Loucy (cell line): ENCODE measurements at regions not wholly inside any gene's neighbourhood (a gene's known extent, or its start where the extent isn't known, plus 50 kb on each side); places are given as distances from the start of the nearest gene placed in this dataset.

Experiments used
- H2AFZ ChIP-seq: fragments of 200-600 bp; sonication (generic); 2 replicates; pipeline ENCODE4 v1.6.0; 2016; ENCODE audit warnings: antibody characterized with exemption, mild to moderate bottlenecking, low read length, moderate library complexity
- H3F3A ChIP-seq: fragments of 200-600 bp; 2 replicates; pipeline ENCODE4 v1.6.0; 2016; ENCODE audit warnings: antibody characterized with exemption, low read depth, mild to moderate bottlenecking
- H3K27me3 ChIP-seq: fragments of 200-600 bp; sonication (generic); 2 replicates; pipeline ENCODE4 v1.6.1; 2014; ENCODE audit warnings: low read length, mild to moderate bottlenecking; ENCODE audit not compliant: insufficient read depth, poor library complexity, severe bottlenecking
- H3K36me3 ChIP-seq: fragments of 200-600 bp; sonication (generic); 2 replicates; pipeline ENCODE4 v1.6.1; 2016; ENCODE audit warnings: low read length; ENCODE audit not compliant: insufficient read depth
- H3K4me1 ChIP-seq: fragments of 200-600 bp; sonication (generic); 2 replicates; pipeline ENCODE4 v1.5.1; 2014; ENCODE audit warnings: low read length, mild to moderate bottlenecking; ENCODE audit not compliant: insufficient read depth, poor library complexity, severe bottlenecking
- H3K4me2 ChIP-seq: fragments of 200-600 bp; sonication (generic); 2 replicates; pipeline ENCODE4 v1.6.0; 2014; ENCODE audit warnings: antibody characterized with exemption, low read length, low read depth, mild to moderate bottlenecking; ENCODE audit not compliant: poor library complexity, severe bottlenecking
- H3K4me3 ChIP-seq: fragments of 200-600 bp; sonication (generic); 2 replicates; pipeline ENCODE4 v1.5.1; 2014; ENCODE audit warnings: low read length, mild to moderate bottlenecking, mixed read lengths; ENCODE audit not compliant: poor library complexity, severe bottlenecking
- H3K79me2 ChIP-seq: fragments of 200-600 bp; sonication (generic); 2 replicates; pipeline ENCODE4 v1.6.1; 2014; ENCODE audit warnings: low read length; ENCODE audit not compliant: insufficient read depth
- H3K9ac ChIP-seq: fragments of 200-600 bp; sonication (generic); 2 replicates; pipeline ENCODE4 v1.6.0; 2014; ENCODE audit warnings: mild to moderate bottlenecking, low read depth, low read length, moderate library complexity; ENCODE audit not compliant: poor library complexity, severe bottlenecking
- H3K9me2 ChIP-seq: fragments of 200-600 bp; sonication (generic); replicated peaks from 2 replicates; pipeline ENCODE4 v1.6.1; 2016; ENCODE audit warnings: low read depth, low read length, mixed read lengths
- H3K9me3 ChIP-seq: fragments of 200-600 bp; sonication (generic); 2 replicates; pipeline ENCODE4 v1.6.1; 2014; ENCODE audit warnings: mild to moderate bottlenecking, antibody characterized with exemption, low read length, low read depth; ENCODE audit not compliant: insufficient read depth
- H4K20me1 ChIP-seq: fragments of 200-600 bp; sonication (generic); 2 replicates; pipeline ENCODE4 v1.6.0; 2014; ENCODE audit warnings: antibody characterized with exemption, low read length, mild to moderate bottlenecking; ENCODE audit not compliant: insufficient read depth, poor library complexity, severe bottlenecking
- CTCF ChIP-seq: fragments of 200-600 bp; sonication (generic); conservative IDR thresholded peaks from 2 replicates; pipeline ENCODE4 v1.5.1; 2014; ENCODE audit warnings: mild to moderate bottlenecking, antibody characterized with exemption, low read length
- EZH2phosphoT487 ChIP-seq: fragments of 200-600 bp; IDR thresholded peaks from 2 replicates; pipeline ENCODE4 v1.6.1; 2018; ENCODE audit warnings: antibody characterized with exemption, mild to moderate bottlenecking, moderate library complexity, borderline replicate concordance

- Histone ChIP-seq H3K79me2 (no peaks in the 10 kb centered on the region), H2AFZ (no peak overlapping the region), H3K27me3 (no peaks in the 10 kb centered on the region), H3K9me2 (no peaks in the 10 kb centered on the region), H4K20me1 (no peaks in the 10 kb centered on the region), H3K9me3 (no peaks in the 10 kb centered on the region), H3K4me3 (no peak overlapping the region), H3K9ac (no peak overlapping the region), H3K4me1 (no peaks in the 10 kb centered on the region), H3K36me3 (no peaks in the 10 kb centered on the region), H3F3A (no peaks in the 10 kb centered on the region), H3K4me2 (no peak overlapping the region)
- TF ChIP-seq CTCF (no peak), EZH2phosphoT487 (no peak)
Measured at GRCh38 chr3:18670759-18671158, 245.6 kb upstream of the SATB1 start.

GRCh38 chr3:18669374-18669773 is 244.2 kb upstream of the SATB1 start:
- no peaks in the 10 kb centered on the region for H3K9me3 ChIP-seq
- H2AFZ ChIP-seq, result no peak overlapping the region
- H3K79me2 ChIP-seq, result no peaks in the 10 kb centered on the region
- no peaks in the 10 kb centered on the region for H3K9me2 ChIP-seq
- no peaks in the 10 kb centered on the region for H3K4me1 ChIP-seq
- no peak for TF ChIP-seq EZH2phosphoT487
- TF ChIP-seq CTCF, result no peak
- H3F3A ChIP-seq, result no peaks in the 10 kb centered on the region
- H3K9ac ChIP-seq, result no peak overlapping the region
- no peaks in the 10 kb centered on the region for H4K20me1 ChIP-seq
- no peak overlapping the region for H3K4me3 ChIP-seq
- H3K27me3 ChIP-seq, result no peaks in the 10 kb centered on the region
- H3K36me3 ChIP-seq, result no peaks in the 10 kb centered on the region
- H3K4me2 ChIP-seq, result no peak overlapping the region

- Histone ChIP-seq H3K9ac (no peak overlapping the region), H3K4me3 (no peak overlapping the region), H2AFZ (no peak overlapping the region), H3K27me3 (no peaks in the 10 kb centered on the region), H3K9me2 (no peaks in the 10 kb centered on the region), H3K79me2 (no peaks in the 10 kb centered on the region), H3F3A (no peaks in the 10 kb centered on the region), H3K4me1 (no peaks in the 10 kb centered on the region), H3K36me3 (no peaks in the 10 kb centered on the region), H3K9me3 (no peaks in the 10 kb centered on the region), H4K20me1 (no peaks in the 10 kb centered on the region), H3K4me2 (no peak overlapping the region)
- TF ChIP-seq CTCF, result no peak
- no peak for TF ChIP-seq EZH2phosphoT487
Measured at GRCh38 chr3:18667552-18667951, 242.4 kb upstream of the SATB1 start.
